RWPE1 (cell line): ENCODE measurements at regions not wholly inside any gene's neighbourhood (a gene's known extent, or its start where the extent isn't known, plus 50 kb on each side); places are given as distances from the start of the nearest gene placed in this dataset.

Experiments used
- CTCF ChIA-PET: fragments of 350-600 bp; sonication (Branson Sonifier 250); formaldehyde crosslinking; extraction: SDS; loops from one replicate; lab custom pipeline; 2021; lab: Yijun Ruan, JAX
- POLR2A ChIA-PET: fragments of 400-600 bp; formaldehyde crosslinking; extraction: SDS; loops from one replicate; lab custom pipeline; 2020; ENCODE audit warnings: antibody characterized with exemption; ENCODE audit not compliant: low non-redundant PET; lab: Yijun Ruan, JAX
- DNase-seq: peaks from one replicate; pipeline ENCODE4 v3.0.0; 2012; ENCODE audit warnings: low spot score
- H3K27ac ChIP-seq: fragments of 450-650 bp; 2 replicates; pipeline ENCODE4 v1.5.1; 2017
- TF ChIP-seq, protein P1 (sequence below): fragments of 450-650 bp; conservative IDR thresholded peaks from 2 replicates; pipeline ENCODE4 v1.5.1; 2017; ENCODE audit warnings: low read depth, mild to moderate bottlenecking

DNA sequence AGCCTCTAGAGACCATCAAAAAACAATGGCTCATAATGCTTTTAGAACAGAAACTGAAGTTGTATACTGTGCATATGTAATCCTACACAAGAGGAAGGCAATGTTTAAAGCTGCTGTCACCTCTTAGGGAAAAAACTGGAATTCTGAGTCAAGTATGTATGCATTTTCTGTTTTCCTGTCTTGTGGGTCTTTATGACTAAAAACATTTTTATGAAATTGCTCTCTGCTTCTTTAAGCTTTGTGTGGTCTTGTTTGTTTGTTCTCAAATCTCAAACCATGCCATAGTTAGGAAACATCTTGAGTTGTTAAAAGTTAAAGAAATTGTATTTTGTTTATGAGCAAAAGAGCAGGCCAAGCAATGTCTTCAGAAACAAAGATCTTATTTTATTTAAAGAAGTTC, 80.9 kb upstream of the SOX2 start:
- CTCF ChIA-PET = interaction anchor here (0.6 kb wide), 1 partner anchor 31 kb away, joined by 3 read pairs; no protein-coding TSS in a partner anchor
- TF ChIP-seq, protein P1, sequence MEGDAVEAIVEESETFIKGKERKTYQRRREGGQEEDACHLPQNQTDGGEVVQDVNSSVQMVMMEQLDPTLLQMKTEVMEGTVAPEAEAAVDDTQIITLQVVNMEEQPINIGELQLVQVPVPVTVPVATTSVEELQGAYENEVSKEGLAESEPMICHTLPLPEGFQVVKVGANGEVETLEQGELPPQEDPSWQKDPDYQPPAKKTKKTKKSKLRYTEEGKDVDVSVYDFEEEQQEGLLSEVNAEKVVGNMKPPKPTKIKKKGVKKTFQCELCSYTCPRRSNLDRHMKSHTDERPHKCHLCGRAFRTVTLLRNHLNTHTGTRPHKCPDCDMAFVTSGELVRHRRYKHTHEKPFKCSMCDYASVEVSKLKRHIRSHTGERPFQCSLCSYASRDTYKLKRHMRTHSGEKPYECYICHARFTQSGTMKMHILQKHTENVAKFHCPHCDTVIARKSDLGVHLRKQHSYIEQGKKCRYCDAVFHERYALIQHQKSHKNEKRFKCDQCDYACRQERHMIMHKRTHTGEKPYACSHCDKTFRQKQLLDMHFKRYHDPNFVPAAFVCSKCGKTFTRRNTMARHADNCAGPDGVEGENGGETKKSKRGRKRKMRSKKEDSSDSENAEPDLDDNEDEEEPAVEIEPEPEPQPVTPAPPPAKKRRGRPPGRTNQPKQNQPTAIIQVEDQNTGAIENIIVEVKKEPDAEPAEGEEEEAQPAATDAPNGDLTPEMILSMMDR = no peak

DNA sequence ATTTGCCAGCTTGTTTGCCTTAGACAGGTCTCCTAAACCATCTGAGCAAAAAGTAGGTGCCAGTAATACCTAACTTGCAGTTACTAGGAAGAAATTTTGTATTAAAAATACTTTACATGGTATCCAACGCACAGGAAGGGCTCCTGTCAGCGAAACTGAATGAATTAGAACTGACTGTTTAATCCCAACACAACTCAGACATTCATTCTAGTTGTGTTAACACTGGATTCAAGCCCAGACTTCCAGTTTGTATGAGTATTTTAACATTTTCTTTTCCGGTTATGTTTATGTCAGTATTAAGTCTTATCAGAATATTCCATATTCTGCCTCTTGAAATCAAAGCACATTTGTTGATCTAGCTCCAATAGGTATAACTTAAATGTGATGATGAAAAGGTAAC, 82.0 kb upstream of the SOX2 start:
- ChIA-PET CTCF (no interaction called here), POLR2A (no interaction called here)

More for the DNA sequence above, 80.9 kb upstream of the SOX2 start:
- no peak for DNase-seq
- POLR2A ChIA-PET = no interaction called here
- H3K27ac ChIP-seq = no peak overlapping the region

DNA sequence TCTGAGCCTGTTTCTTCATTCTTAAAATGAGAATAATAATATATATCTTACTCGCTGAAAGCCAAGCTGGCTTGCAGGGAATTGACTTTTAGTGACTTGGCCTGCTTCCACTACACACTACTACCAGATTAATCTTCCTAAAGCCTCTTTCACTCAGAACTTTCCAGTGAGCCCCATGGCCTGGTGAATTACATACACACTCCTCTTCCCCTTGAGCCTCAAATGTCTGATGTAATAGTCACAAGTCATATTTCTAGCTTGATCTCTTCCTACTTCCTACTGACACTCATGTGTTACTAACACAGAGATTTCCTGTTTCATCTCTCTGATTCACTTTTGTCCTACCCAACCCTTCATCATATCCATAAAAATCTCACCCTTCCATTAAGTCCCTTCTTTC, 82.7 kb upstream of the SOX2 start:
- TF ChIP-seq, protein P1 = no peak
- ChIA-PET CTCF (interaction anchor here (0.7 kb wide), 1 partner anchor 22 kb away, joined by 3 read pairs; no protein-coding TSS in a partner anchor), POLR2A (no interaction called here)
- no peak overlapping the region for H3K27ac ChIP-seq
- peak; percentile 16 for DNase-seq

More for the DNA sequence above, 82.0 kb upstream of the SOX2 start:
- TF ChIP-seq, protein P1 = no peak
- H3K27ac ChIP-seq = no peak overlapping the region
- no peak for DNase-seq

DNA sequence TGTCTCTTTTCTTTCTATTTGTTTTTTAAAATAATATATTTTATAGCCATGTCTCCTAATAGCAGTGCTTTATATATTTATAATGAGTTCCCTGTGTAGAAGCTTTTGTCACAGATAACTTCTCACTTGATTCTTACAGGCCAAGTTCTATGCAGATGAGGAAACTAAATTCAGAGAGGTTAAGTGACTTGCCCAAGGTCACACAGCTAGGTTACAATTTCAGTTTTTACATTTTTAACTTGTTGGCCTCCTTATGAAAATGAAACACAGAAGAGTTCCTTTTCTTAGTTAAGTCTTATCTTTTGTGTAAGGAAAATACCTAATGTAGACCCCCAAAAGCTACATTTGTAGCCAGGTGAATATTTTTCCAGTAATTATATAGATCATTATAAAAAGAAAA, 83.3 kb upstream of the SOX2 start:
- no peak overlapping the region for H3K27ac ChIP-seq
- CTCF ChIA-PET = interaction anchor here (0.7 kb wide), 1 partner anchor 21 kb away, joined by 3 read pairs; no protein-coding TSS in a partner anchor
- POLR2A ChIA-PET = no interaction called here
- TF ChIP-seq, protein P1 = no peak
- DNase-seq = no peak

DNA sequence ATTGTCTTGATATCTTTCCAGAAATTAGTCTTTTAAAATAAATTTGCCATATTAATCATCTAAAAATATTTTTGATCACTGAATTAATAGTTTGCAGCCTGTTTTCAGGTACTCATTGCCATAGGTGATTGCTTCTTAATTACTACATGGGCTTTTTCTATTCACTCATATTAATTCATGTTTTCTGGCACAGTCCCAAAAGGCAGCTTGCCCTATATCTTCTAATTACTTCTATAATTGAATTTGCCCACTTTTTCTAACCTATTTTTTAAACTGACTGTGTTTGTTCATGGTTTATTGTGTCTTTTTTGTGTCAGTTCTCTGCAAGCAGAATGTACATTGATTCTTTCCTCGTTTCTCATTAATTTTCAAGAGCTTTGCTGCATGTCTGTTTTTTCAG, 85.7 kb upstream of the SOX2 start:
- H3K27ac ChIP-seq = no peak overlapping the region
- ChIA-PET CTCF (interaction anchor here (0.6 kb wide), 1 partner anchor 714 kb away, joined by 3 read pairs; no protein-coding TSS in a partner anchor), POLR2A (no interaction called here)
- TF ChIP-seq, protein P1 = no peak
- DNase-seq = no peak

DNA sequence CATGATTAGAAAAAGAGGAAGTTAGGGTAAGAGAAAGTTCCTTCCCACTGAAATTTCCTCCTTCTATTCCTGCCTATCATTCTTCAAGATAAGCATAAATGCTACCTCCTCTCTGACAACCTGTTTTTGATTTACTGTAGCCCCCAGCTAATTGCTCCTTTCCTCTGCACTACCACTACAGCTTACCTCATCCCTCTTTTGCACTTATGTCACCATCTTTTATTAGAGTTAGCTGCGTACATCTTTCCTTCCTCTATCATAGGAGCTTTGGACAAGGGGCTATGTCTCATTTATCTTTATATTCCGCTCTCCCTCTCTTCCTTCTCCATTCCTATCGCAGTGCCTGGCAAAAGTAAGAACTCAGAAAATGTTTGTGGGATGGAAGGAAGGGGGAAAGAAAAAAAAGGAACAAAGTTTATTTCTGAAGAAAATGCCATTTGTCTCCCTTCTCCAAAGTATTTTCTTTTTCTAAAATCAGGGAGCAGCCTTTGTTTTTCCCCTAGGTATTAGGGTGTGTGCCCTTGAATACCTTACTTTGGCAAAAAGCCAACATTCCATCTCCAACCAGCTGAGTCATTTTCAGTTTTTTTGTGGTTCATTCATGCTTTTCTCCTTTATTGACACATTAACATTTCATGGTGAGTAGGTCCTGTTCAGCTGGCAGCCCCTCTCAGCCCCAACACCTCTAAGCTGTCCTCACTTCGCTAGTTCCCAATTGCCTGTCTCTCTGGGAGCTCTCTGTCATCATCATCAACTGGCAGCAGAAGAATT, 87.6 kb upstream of the SOX2 start:
- peak; percentile 73 for DNase-seq
- no peak overlapping the region for H3K27ac ChIP-seq
- TF ChIP-seq, protein P1 = no peak
- ChIA-PET CTCF (interaction anchor here (0.6 to 0.7 kb wide), 4 partner anchors 78 to 1809 kb away, joined by 3 to 5 read pairs (median 4); no protein-coding TSS in a partner anchor), POLR2A (no interaction called here)
